Left colon (tissue), 2 donors: ENCODE measurements at regions not wholly inside any gene's neighbourhood (a gene's known extent, or its start where the extent isn't known, plus 50 kb on each side); places are given as distances from the start of the nearest gene placed in this dataset.

ENCODE experiments used
- ATAC-seq: fragments of 200-7000 bp; cut with Tn5 transposase; one replicate; pipeline ENCODE4 v1.9.1; 2020; ENCODE audit warnings: mild to moderate bottlenecking, moderate library complexity
- DNase-seq, 2 donors: peaks; one replicate each; pipeline ENCODE4 v3.0.0-alpha.2; 2020
- intact Hi-C, 2 donors: fragments of 100-400 bp; cut with DNase I in 1 of 2; cut with micrococcal nuclease in 1 of 2; formaldehyde crosslinking; loops; one replicate each; pipeline versions ENCODE4 v1.11.2 to v1.14.0; 2022; cut with DNase I, micrococcal nuclease
- donor health status: DM: no; HTN: no; CAD: no.
- donor health status: DM: yes; HTN: yes; CAD: no.

DNA sequence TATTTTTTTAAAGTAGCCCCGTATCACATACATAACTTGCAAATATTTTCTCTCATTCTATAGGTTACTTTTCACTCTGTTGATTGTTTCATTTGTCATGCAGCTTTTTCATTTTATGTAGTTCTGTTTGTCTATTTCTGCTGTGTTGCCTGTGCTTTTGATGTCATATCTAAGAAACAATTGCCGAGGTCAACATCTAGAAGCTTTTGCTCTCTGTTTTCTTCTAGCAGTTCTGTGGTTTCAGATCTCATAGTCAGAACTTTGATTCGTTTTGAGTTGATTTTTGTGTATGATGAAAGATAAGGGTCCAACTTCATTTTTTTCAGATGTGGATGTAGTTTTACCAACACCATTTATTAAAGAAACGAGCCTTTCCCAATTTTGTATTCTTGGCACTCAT, 79.5 kb downstream of the CD200 start:
- intact Hi-C loops = no loop called here
- DNase-seq (no peak), ATAC-seq (no peak)

DNA sequence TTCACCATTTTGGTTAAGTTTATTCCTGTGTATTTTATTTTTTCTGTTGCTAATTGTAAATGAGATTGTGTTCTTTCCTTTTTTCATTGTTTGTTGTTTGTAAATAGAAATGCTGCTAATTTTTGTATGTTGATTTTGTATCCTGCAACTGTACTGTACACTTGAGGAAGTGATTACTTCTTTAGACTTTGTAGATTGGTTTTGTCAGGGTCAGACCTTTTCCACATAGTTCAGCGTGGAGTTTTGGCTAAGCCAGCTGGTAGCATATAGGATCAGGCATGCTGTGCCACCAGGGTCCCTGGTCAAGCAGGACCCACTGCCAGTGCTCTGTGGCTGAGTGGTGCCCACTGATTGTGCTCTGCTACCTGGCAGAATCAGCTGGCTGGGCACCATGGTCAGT, 80.1 kb downstream of the CD200 start:
- DNase-seq = no peak
- ATAC-seq = no peak
- intact Hi-C loops = no loop called here

DNA sequence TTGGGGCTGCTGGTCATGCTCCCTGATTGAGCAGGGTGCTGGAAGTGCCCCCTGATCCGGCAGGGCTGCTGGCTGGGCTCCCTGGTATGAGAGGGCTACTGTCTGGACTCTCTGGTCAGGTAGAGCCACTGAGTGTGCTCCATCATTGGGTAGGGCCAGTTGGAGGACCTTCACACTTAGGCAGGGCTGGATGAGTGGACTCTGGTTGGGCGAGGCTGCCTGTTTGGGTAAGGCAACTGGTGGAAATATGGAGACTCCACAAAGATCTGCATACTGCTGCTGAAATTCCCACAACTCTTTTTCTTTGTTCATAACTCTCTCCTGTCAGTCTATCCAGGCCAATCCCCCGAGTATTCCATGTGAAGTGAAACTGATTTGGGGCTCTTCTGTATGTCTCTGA, 80.8 kb downstream of the CD200 start:
- DNase-seq (peak in 1 of 2 donors; percentile 24), ATAC-seq (peak; percentile 66)
- intact Hi-C loops = no loop called here
